HS-5 (cell line): ENCODE measurements at regions not wholly inside any gene's neighbourhood (a gene's known extent, or its start where the extent isn't known, plus 50 kb on each side); places are given as distances from the start of the nearest gene placed in this dataset.
"Not testable (repeated sequence)": the region's sequence is repeated elsewhere in the genome, so short reads cannot be mapped to it uniquely, and the experiment has no call there.

ENCODE experiments used
- DNase-seq: peaks from one replicate; pipeline ENCODE4 v3.0.0-alpha.2; 2012; ENCODE audit warnings: low read depth

GRCh38 chr18:49731860-49732311, 81.4 kb downstream of the ACAA2 start:
- no peak for DNase-seq

DNA sequence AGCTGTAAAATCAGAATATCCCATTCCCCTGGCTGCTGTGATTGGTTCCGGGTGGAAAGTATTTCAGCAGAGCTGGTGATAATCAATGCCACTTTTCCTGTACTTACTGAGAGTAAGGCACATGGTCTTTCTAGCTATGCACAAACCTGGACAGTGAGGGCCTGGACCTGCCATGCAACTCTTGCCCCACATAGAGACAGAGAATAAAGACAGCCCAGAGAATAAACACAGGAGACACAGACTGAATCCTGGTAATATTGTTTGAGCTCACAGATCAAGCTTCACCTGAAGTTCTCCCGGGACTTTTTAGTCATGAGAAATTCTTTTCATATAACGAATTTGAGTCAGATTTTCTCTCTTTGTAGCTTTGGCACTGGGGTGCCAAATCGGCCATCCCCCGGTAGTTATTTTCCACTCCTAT, 81.9 kb downstream of the ACAA2 start:
- no peak for DNase-seq

DNA sequence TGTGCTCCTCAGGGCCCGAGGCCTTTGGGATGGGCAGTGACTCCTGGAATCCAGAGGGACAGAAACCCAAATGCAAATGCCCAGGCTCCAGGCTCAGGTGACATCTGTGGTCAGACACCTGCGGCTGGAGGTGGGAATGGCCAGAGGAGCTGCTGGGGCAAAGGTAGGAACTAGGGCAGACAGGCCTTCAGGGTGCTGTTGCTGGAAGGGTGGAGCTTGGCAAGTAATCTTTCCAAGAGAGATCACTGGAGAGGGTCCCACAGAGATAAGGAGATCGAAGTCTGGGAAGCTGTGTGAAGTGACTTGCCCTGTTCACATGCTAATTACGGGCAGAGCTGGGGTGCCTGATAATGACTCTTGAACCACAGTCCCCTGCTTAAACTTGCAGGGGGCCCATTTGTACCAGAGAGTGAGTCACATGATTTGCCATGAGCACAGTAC, 82.4 kb downstream of the ACAA2 start:
- no peak for DNase-seq

GRCh38 chr18:49728542-49728941, 84.8 kb downstream of the ACAA2 start:
- DNase-seq, result no peak

- no peak for DNase-seq
These were observed 85.5 kb downstream of the ACAA2 start for GRCh38 chr18:49727816-49728215.

DNA sequence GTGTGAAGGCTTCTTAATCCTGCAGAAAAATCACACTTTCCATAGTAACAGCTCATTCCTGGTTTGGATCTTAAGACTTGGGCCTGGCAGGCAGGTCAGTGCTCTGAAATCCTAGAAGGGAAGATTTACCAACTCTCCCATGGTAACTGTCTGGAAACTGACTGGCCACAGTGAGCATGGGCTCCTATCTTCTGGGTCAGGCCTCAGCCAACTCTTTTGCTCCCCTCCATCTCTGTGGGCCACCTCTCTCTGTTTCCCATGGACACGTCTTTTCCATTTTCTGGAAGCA, 86.7 kb downstream of the ACAA2 start:
- no peak for DNase-seq

DNA sequence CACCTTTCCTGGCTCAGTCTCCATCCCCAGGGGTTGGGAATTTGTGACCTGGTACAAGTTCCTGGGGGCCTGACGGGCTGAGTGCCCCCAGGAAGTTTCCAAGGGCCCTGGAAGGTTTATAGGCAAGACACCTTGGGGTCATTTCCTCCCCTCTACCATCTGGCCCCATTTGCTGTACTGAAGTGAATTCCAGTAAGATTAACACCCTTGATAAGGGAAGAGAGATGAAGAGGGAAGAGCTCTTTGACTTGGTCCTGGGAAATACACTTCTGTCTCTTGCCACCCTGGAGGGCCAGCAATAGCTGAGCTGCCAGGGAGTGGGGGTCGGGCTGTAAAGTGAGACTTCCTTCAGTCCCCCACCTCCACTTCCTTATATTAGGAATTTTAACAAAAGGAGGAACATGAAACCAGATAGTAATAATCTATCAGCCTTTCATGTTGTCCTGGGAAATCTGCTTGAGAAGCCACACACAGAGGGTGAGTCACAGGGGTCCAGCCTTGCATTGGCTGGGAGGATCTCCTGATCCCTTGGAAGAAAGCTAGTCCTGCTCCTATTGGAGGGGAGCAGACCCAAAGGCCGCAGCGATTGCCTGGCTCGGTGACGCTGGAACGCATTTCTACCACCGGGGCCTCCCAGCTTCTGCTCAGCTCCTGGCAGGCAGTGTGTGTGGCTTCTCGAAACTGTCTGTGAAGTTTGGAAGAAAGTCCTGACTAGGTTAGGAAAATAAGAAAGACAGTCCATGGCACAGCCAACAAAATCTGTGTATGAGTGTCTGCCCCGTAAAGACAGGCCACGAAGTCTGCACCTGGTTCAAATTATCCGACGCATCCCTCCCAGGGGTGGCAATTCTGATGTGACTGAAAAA, 87.3 kb downstream of the ACAA2 start:
- no peak for DNase-seq

DNA sequence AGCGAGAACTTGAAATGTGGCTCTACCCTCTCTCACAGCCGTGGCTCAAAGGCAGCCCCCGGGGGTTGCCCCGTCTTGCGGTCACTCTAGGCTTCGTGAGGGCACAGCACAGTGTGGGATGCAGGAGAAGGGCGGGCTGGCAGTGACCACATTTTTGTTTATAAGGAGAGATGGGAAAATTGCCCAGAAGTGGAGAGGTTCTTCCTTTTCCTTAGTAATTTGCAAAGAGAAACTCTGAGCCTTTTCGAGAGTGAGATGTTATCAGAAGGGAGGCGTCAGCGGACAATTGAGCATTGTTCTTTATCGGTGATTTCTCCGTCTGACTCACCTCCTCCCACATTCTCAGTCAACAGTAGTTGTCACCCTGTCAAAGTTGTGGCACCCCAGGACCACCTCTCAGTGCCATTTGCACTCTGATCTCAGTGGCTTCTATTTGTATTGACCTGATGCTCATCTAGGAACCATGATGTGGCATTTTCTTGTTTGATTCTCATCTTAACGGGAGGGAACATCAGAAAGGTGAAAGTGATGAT, 89.6 kb downstream of the ACAA2 start:
- no peak for DNase-seq

DNA sequence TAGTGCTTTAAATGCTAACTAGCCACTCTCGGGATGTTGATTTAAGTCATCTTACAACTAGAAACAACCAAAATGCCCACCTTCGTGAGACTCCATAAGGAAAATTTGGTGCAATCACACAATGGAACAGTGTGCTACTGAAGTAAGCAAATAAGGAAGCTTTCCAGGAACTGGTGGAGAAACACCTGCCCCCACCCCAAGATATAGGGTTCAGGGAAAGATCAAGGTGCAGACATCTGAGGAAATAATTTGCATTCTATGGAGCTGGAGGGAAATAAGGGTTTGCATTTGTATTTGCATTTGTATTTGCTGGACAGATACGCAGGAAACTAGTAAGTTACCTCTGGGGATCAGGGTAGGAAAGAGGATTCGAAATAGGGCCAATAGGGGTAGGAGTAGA, 90.9 kb downstream of the ACAA2 start:
- no peak for DNase-seq

DNA sequence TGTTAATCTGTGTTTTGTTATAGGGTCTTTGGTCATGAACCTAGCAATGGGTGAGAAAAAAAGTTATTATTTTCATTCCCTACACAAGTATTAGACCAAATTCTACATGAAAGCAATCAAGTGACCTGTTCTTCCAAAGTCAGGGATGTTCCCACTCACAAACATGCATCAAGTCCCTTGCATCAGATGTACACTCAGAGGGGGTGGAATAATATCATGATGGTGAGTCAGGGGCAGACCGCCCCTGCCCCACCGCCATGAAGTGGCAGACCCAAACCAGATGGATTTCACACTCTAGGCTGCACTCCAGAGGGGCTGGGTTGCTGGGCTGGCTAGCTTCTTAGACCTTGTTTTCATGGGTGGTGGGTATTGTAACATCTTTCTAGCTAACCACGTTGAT, 91.4 kb downstream of the ACAA2 start:
- no peak for DNase-seq

DNA sequence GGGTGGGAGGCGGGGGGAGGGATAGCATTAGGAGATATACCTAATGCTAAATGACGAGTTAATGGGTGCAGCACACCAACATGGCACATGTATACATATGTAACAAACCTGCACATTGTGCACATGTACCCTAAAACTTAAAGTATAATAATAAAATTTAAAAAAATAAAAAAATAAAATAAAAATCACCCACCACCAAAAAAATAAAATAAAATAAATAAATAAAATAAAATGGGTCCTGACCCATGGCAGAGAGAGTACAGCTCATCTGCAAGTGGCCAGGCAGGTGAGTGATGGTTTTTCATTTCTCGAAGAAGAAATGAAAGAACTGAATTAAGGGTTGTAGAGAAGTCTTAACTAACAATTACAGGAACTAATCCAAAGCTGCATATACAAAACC, 92.4 kb downstream of the ACAA2 start:
- DNase-seq, result not testable (repeated sequence)

DNA sequence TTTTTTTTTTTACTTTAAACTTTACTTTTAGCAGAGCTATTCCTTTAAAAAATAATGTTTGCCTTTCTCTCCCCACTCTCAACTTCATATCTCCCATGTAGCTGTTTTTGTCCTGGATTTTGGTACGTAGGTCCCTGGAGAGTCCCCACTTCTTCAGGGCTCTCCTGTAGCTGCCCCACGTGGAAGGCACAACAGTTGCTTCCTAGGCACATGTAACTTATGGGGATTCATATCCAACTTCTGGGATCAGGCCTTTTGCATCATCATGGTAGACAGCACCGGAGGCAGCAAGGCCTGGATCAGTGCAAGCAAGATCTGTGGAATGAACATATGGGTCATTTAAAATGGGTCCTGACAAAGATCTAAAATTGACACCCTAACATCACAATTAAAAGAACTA, 95.7 kb downstream of the ACAA2 start:
- no peak for DNase-seq

DNA sequence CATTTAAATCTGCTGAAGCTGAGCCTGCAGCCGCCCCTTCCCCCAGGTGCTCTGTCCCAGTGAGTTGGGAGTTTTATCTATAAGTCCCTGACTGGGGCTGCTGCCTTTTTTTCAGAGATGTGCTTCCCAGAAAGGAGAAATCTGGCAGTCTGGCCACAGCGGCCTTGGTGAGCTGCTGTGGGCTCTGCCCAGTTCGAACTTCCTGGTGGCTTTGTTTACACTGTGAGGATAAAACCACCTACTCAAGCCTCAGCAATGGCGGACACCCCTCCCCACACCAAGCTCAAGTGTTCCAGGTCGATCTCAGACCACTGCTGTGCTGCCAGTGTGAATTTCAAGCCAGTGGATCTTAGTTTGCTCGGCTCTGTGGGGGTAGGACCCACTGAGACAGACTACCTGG, 97.3 kb downstream of the ACAA2 start:
- no peak for DNase-seq

- DNase-seq, result no peak
These were observed 104.0 kb downstream of the ACAA2 start for GRCh38 chr18:49709347-49709690.

DNA sequence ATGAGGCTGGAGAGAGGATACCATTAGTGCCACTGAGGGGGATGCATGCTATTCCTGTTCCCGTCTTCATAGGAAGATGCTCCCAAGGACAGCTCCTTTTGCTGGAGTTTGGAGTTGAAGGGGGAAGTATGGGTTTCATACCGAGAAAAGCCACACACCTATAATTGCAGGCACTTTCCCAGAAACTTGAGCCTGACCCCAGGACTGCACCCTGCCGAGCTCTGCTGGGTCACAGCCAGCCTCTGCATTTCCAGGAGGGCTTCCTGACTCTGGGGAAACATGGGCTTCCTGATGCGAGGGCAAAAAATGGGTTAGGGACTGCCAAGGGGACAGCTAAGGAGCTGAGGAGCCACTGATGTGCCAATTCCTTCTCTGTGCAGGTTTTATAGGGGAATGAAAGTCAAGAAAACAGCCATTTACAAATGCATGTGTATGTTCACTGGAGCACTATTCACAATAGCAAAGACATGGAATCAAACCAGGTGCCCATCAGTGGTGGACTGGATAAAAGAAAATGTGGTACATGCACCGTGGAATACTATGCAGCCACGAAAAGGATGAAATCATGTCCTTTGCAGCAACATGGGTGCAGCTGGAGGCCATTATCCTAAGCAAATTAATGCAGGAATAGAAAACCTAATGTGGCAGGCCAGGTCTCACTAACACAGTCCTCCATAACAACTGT, 104.5 kb downstream of the ACAA2 start:
- DNase-seq, result no peak

DNA sequence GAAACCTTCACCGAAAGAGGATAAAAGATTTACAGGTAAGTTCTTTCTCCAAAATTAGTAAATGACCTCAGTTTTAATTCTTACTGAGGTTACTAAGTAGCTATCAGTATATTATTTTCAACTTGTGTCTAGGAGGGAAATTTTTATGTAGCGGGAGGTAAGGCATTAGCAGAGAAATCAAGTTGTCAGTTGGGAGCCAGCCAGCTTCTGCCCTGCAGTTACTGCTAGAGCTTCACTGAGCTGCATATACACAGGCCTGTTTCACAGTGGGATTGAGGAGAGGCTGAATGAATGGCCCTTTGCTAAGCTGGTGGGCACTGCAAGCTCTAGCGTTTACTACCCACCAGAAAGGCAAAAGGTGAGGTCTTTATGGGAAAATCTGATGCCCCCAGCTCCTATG, 105.7 kb downstream of the ACAA2 start:
- no peak for DNase-seq

- no peak for DNase-seq
These were observed 109.0 kb downstream of the ACAA2 start for GRCh38 chr18:49704334-49704733.

GRCh38 chr18:49701190-49701589, 112.1 kb downstream of the ACAA2 start:
- no peak for DNase-seq

DNA sequence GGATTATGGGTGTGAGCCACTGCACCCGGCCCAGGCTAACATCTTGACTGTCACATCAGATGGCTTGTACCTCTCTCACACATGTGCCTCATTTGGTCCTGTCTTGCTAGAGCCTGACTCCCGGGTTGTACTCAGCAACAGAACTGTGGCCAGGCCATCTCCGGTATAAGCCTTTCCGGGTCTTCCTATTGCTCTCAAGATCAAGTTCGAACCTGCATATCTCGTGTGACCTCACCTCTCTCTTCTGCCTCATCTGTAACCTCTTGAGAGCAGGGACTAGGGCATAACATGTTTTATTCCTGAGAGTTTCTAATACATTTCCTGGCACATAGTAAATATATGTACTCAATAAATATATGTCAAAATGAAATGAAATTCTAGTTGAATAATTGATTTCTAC, 114.0 kb downstream of the ACAA2 start:
- DNase-seq, result no peak

DNA sequence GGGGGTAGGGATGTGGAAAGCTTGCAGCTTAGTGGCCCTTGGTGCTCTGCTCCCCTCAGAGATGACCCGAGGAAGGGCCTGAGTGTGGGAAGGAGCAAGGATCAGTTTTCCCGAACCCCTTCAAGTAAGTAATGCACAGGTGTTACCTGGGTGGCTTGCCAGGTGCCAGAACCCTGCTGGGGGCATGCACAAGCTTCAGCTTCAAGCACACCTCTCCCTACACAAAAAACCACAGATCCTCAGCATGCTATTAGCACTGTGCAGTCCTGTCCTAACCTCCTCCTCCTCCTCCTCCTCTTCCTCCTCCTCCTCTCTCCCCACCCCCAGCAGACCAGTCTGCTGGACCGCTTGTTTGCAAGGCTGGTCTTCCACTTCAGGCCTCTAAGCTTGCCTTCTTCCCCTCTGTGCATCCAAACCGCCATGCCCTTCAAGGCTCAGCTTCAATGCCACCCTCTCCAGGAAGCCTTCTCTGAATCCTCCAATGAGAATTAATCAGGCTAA, 114.8 kb downstream of the ACAA2 start:
- DNase-seq, result no peak

DNA sequence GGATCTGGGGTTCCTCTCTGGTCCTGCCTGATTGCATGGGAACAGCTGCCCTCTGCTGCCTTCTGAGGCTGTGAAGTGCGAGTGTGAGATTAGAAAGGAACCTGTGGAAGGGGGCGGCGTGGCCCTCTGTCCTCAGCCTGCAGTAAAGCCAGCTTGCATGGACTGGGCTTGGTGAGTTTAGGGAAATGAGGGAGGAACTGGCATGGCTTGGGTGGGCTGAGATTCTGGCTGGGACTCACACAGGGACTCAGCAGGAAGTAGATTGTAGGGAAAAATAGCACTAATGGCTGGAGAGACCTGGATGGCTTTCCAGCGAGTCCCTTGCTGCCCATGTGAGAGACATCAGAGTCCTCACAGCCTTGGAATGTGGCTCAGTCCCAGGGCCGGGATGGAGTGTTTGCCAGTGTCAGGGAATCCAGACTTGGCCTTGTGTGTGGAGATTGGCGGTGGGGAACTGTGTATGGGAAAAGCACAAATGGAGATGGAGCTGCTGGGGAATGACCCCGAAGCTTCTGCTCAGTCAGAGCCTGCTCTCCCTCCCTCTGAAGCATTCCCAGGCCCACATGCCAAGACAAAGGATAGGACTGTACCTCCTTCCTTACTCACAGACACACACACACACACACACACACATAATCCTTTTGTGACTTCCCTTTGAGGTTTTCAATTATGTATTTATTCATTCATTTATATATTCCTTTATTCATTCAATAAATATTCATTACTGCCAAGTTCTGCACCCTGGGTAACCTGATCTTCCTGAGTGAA, 115.4 kb downstream of the ACAA2 start:
- DNase-seq, result no peak

DNA sequence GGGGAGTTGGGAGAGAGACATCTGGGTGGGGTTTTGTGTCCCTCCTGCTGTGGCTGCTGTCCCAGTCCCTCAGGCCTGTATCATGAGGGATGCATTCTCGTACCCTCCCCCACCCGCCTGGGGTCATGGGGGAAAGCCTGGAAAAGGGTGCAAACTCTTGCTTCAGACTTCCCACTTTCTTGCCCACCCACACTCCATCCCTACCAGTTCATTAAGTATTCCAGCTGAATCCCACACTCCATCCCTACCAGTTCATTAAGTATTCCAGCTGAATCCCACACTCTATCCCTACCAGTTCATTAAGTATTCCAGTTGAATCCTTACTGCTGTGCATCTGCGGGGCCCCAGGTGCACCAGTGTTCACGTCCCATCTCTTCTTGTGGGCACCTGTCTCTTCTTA, 116.3 kb downstream of the ACAA2 start:
- no peak for DNase-seq

DNA sequence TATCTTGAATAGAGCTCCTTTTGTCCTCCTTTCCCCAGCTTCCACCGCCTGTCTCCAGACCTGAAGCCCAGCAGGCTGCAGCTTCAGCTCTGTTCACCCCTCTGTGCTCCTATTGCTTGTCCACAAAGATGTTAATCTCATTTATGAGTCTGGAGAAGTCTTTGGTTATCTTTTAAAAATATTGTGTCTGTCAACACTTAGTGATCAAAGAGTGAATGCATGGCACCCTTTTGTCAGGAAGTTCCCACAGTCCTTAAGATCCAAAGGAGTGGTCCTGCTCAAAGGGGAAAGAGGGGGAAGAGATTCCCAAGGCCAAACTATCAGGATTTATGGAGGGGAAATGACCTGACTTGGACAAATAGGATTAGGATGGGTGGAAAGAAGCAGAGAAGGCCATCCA, 118.9 kb downstream of the ACAA2 start:
- no peak for DNase-seq
